Tibial artery (tissue), 4 donors: ENCODE measurements at regions not wholly inside any gene's neighbourhood (a gene's known extent, or its start where the extent isn't known, plus 50 kb on each side); places are given as distances from the start of the nearest gene placed in this dataset.

ENCODE experiments used
- DNase-seq, 2 donors: peaks; one replicate each; pipeline ENCODE4 v3.0.0-alpha.2; 2019
- H3K27ac ChIP-seq, 2 donors: fragments of 200-600 bp; sonication (generic) in 1 of 2; 1 replicate in 1 of 2; 2 replicates in 1 of 2; pipeline ENCODE4 v1.5.1; 2018 to 2019; ENCODE audit warnings: mild to moderate bottlenecking in 1 of 2
- H3K27me3 ChIP-seq, 2 donors: fragments of 200-600 bp; sonication (generic) in 1 of 2; one replicate each; pipeline versions ENCODE4 v1.5.1 to v1.6.0; 2016 to 2019
- H3K36me3 ChIP-seq, 3 donors: fragments of 200-600 bp; sonication (generic) in 2 of 3; one replicate each; pipeline ENCODE4 v1.5.1; 2016 to 2019; ENCODE audit warnings: mild to moderate bottlenecking in 2 of 3
- H3K4me1 ChIP-seq, 4 donors: fragments of 200-600 bp; sonication (generic) in 2 of 4; 1 replicate in 3 of 4; 2 replicates in 1 of 4; pipeline ENCODE4 v1.5.1; 2016 to 2019
- H3K4me3 ChIP-seq, 2 donors: fragments of 200-600 bp; sonication (generic) in 1 of 2; 1 replicate in 1 of 2; 2 replicates in 1 of 2; pipeline ENCODE4 v1.5.1; 2018 to 2019; ENCODE audit warnings: mild to moderate bottlenecking in 2 of 2
- H3K9me3 ChIP-seq, 3 donors: fragments of 200-600 bp; sonication (generic) in 1 of 3; one replicate each; pipeline ENCODE4 v1.5.1; 2016 to 2019
- CTCF ChIP-seq, 2 experiments: fragments of 200-600 bp in 1 of 2; fragments of 450-650 bp in 1 of 2; IDR thresholded peaks; one replicate each; pipeline ENCODE4 v1.5.1; 2017 to 2019; ENCODE audit warnings: antibody characterized with exemption in 2 of 2, mild to moderate bottlenecking in 1 of 2, moderate library complexity in 1 of 2
- intact Hi-C: fragments of 100-400 bp; cut with DNase I; formaldehyde crosslinking; loops from one replicate; pipeline ENCODE4 v1.15.0; 2023; ENCODE audit warnings: low total_unique reads

GRCh38 chr2:219701847-219702634 is 74.6 kb downstream of the SLC4A3 start:
- no peak for TF ChIP-seq CTCF (IDR thresholded peaks at IDR 0.05)
- H3K4me1 ChIP-seq, result peaks cover 0 to 4% (median 0%) of the 10 kb centered on the region in 4 donors
- intact Hi-C loops, result no loop called here

GRCh38 chr2:219702796-219703545 is 75.5 kb downstream of the SLC4A3 start:
- no peak overlapping the region for H3K27ac ChIP-seq
- no peaks in the 10 kb centered on the region for H3K9me3 ChIP-seq
- DNase-seq, result no peak
- TF ChIP-seq CTCF (IDR thresholded peaks at IDR 0.05), result no peak
- H3K36me3 ChIP-seq, result no peaks in the 10 kb centered on the region
- H3K4me1 ChIP-seq, result peaks cover 0 to 4% (median 0%) of the 10 kb centered on the region in 4 donors
- H3K4me3 ChIP-seq, result no peak overlapping the region
- intact Hi-C loops, result no loop called here
- peaks cover 0 to 4% of the 10 kb centered on the region in 2 donors for H3K27me3 ChIP-seq

More at GRCh38 chr2:219701847-219702634, 74.6 kb downstream of the SLC4A3 start:
- DNase-seq, result no peak
- H3K36me3 ChIP-seq, result no peaks in the 10 kb centered on the region
- no peaks in the 10 kb centered on the region for H3K9me3 ChIP-seq
- no peak overlapping the region for H3K4me3 ChIP-seq
- H3K27ac ChIP-seq, result no peak overlapping the region
- H3K27me3 ChIP-seq, result peaks cover 0 to 4% of the 10 kb centered on the region in 2 donors

- peaks cover 0 to 4% (median 0%) of the 10 kb centered on the region in 4 donors for H3K4me1 ChIP-seq
- no peaks in the 10 kb centered on the region for H3K36me3 ChIP-seq
- H3K27me3 ChIP-seq, result no peaks in the 10 kb centered on the region
- H3K27ac ChIP-seq, result no peak overlapping the region
- intact Hi-C loops, result no loop called here
- H3K9me3 ChIP-seq, result no peaks in the 10 kb centered on the region
- no peak for TF ChIP-seq CTCF (IDR thresholded peaks at IDR 0.05)
- H3K4me3 ChIP-seq, result no peak overlapping the region
- DNase-seq, result no peak
These were observed 77.4 kb downstream of the SLC4A3 start for GRCh38 chr2:219704878-219705277.

GRCh38 chr2:219706823-219707281 is 79.4 kb downstream of the SLC4A3 start:
- peaks cover 0 to 3% (median 0%) of the 10 kb centered on the region in 4 donors for H3K4me1 ChIP-seq
- TF ChIP-seq CTCF (IDR thresholded peaks at IDR 0.05), result no peak
- intact Hi-C loops, result no loop called here
- DNase-seq, result no peak
- peaks cover 0 to 2% of the 10 kb centered on the region in 2 donors for H3K27me3 ChIP-seq
- no peak overlapping the region for H3K27ac ChIP-seq
- no peak overlapping the region for H3K4me3 ChIP-seq
- H3K9me3 ChIP-seq, result no peaks in the 10 kb centered on the region
- no peaks in the 10 kb centered on the region for H3K36me3 ChIP-seq

GRCh38 chr2:219707496-219708285 is 80.3 kb downstream of the SLC4A3 start:
- no peak overlapping the region for H3K27ac ChIP-seq
- H3K27me3 ChIP-seq, result peaks cover 0 to 2% of the 10 kb centered on the region in 2 donors
- no peak for DNase-seq
- no peak overlapping the region for H3K4me3 ChIP-seq
- intact Hi-C loops, result no loop called here
- H3K36me3 ChIP-seq, result no peaks in the 10 kb centered on the region
- no peak for TF ChIP-seq CTCF (IDR thresholded peaks at IDR 0.05)
- no peaks in the 10 kb centered on the region for H3K4me1 ChIP-seq
- H3K9me3 ChIP-seq, result no peaks in the 10 kb centered on the region
